ENCODE measurements at regions not wholly inside any gene's neighbourhood (a gene's known extent, or its start where the extent isn't known, plus 50 kb on each side); places are given as distances from the start of the nearest gene placed in this dataset.

DNA sequence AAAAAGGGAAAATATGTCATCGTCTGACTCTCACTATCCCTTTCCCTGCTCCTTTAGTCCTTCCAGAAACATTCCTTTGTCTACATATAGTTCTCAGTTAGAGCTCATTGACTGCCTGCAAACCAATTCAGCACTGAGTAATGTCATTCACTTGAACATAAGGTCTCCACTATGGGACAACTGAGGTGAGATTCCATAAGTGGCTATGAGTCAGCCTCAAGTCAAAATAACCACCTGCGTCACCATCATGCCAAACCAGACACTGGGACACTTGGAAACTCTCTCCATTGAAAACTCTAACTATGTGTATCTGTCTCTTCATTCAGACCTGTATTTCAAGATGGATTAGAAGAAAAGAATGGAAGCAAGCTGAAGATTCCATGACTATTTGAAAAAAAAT, 878.0 kb upstream of the PIK3C3 start:
- Histone ChIP-seq H3K4me3 (replicated peaks in 1 of 3; ENCODE audit: insufficient read depth in 1 of 3, low read depth in 1 of 3, low read length in 3 of 3) (no peak overlapping the region), H3K9me1 (replicated peaks; ENCODE audit: control insufficient read depth, extremely low read depth, insufficient read depth, low read length) (no peaks in the 10 kb centered on the region), H3K36me3 (ENCODE audit: control insufficient read depth in 2 of 2, extremely low read depth in 1 of 2, insufficient read depth in 2 of 2, low read length in 2 of 2) (no peaks in the 10 kb centered on the region), H3K9ac (replicated peaks; ENCODE audit: extremely low read depth, insufficient read depth, low read length) (no peak overlapping the region), H2AFZ (ENCODE audit: low read depth, low read length) (no peak overlapping the region), H3K27me3 (ENCODE audit: control insufficient read depth in 2 of 2, insufficient read depth in 2 of 2, low read length in 2 of 2) (no peaks in the 10 kb centered on the region), H3K79me2 (ENCODE audit: control insufficient read depth, insufficient read depth, low read length) (no peaks in the 10 kb centered on the region), H4K20me1 (replicated peaks; ENCODE audit: control insufficient read depth, extremely low read depth, insufficient read depth, low read length) (no peaks in the 10 kb centered on the region), H3K9me3 (replicated peaks; ENCODE audit: control insufficient read depth, insufficient read depth, low read length) (no peaks in the 10 kb centered on the region), H3K27ac (ENCODE audit: insufficient read depth, low read depth, low read length) (no peak overlapping the region), H3K4me1 (ENCODE audit: control insufficient read depth, extremely low read depth, insufficient read depth, low read length) (no peaks in the 10 kb centered on the region), H3K4me2 (ENCODE audit: insufficient read depth, low read length) (no peak overlapping the region)
- intact Hi-C loops (cut with micrococcal nuclease) (no loop called here), dilution Hi-C loops (cut with MboI; ENCODE audit: extremely low pct_ligation_motif_present, low sequenced_read_pairs) (no loop called here)
- FAIRE-seq, result no peak
- TF ChIP-seq MYC (IDR thresholded peaks at IDR 0.05; ENCODE audit: low read depth, low read length) (no peak), POLR2AphosphoS5 (IDR thresholded peaks at IDR 0.05; ENCODE audit: insufficient read depth, low read depth, low read length) (no peak), EZH2 (IDR thresholded peaks at IDR 0.05; ENCODE audit: borderline replicate concordance, low read depth, low read length, severe bottlenecking) (no peak), POLR2A (IDR thresholded peaks at IDR 0.05; ENCODE audit: low read depth, low read length) (no peak)
- TF ChIP-seq, protein P1, sequence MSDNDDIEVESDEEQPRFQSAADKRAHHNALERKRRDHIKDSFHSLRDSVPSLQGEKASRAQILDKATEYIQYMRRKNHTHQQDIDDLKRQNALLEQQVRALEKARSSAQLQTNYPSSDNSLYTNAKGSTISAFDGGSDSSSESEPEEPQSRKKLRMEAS (IDR thresholded peaks at IDR 0.05; ENCODE audit: insufficient read depth, insufficient read length), result no peak
- TF ChIP-seq, protein P2, sequence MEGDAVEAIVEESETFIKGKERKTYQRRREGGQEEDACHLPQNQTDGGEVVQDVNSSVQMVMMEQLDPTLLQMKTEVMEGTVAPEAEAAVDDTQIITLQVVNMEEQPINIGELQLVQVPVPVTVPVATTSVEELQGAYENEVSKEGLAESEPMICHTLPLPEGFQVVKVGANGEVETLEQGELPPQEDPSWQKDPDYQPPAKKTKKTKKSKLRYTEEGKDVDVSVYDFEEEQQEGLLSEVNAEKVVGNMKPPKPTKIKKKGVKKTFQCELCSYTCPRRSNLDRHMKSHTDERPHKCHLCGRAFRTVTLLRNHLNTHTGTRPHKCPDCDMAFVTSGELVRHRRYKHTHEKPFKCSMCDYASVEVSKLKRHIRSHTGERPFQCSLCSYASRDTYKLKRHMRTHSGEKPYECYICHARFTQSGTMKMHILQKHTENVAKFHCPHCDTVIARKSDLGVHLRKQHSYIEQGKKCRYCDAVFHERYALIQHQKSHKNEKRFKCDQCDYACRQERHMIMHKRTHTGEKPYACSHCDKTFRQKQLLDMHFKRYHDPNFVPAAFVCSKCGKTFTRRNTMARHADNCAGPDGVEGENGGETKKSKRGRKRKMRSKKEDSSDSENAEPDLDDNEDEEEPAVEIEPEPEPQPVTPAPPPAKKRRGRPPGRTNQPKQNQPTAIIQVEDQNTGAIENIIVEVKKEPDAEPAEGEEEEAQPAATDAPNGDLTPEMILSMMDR (IDR thresholded peaks at IDR 0.05; ENCODE audit: extremely low read depth in 1 of 2, insufficient read depth in 1 of 2, low read depth in 1 of 2, low read length in 2 of 2), result no peak
- ChIA-PET CTCF (no interaction called here), POLR2A (no interaction called here)
- DNase-seq (ENCODE audit: low read depth, low spot score), result no peak
- BruUV-seq (replicated peaks), result no TSS peak

DNA sequence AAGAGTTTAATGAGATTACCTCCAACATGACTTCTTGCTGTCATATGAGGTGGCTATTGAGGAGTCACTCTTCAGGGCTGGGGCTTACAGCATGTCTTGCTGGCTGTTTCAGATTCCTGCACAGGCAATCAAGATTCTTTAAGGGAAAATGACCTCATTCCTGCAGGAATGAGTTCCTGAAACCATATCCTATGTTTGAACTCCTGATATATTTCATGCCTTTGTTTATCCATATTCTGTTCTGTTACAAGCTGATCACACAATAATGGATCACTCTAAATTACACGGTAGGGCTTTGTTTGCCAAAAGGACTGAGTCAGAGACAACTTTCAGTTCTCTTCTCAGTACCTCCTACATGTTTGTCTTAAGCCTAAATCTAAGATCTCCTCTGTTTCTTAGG, 879.8 kb upstream of the PIK3C3 start:
- no peaks in the 10 kb centered on the region for H3K4me1 ChIP-seq (ENCODE audit: control insufficient read depth, extremely low read depth, insufficient read depth, low read length)
- CTCF ChIA-PET, result no interaction called here

More for the DNA sequence above, 879.8 kb upstream of the PIK3C3 start:
- intact Hi-C loops (cut with micrococcal nuclease), result no loop called here
- DNase-seq (ENCODE audit: low read depth, low spot score) (peak; percentile 62), FAIRE-seq (no peak)
- H3K9me3 ChIP-seq (replicated peaks; ENCODE audit: control insufficient read depth, insufficient read depth, low read length), result peaks cover 2% of the 10 kb centered on the region
- no peaks in the 10 kb centered on the region for H3K36me3 ChIP-seq (ENCODE audit: control insufficient read depth in 2 of 2, extremely low read depth in 1 of 2, insufficient read depth in 2 of 2, low read length in 2 of 2)
- H3K27ac ChIP-seq (ENCODE audit: insufficient read depth, low read depth, low read length), result no peak overlapping the region
- H4K20me1 ChIP-seq (replicated peaks; ENCODE audit: control insufficient read depth, extremely low read depth, insufficient read depth, low read length), result no peaks in the 10 kb centered on the region
- H3K4me3 ChIP-seq (replicated peaks in 1 of 3; ENCODE audit: insufficient read depth in 1 of 3, low read depth in 1 of 3, low read length in 3 of 3), result no peak overlapping the region
- H2AFZ ChIP-seq (ENCODE audit: low read depth, low read length), result no peak overlapping the region
- BruUV-seq (replicated peaks), result no TSS peak
- no peaks in the 10 kb centered on the region for H3K27me3 ChIP-seq (ENCODE audit: control insufficient read depth in 2 of 2, insufficient read depth in 2 of 2, low read length in 2 of 2)
- dilution Hi-C loops (cut with MboI; ENCODE audit: extremely low pct_ligation_motif_present, low sequenced_read_pairs), result no loop called here
- H3K4me2 ChIP-seq (ENCODE audit: insufficient read depth, low read length), result no peak overlapping the region
- TF ChIP-seq MYC (IDR thresholded peaks at IDR 0.05; ENCODE audit: low read depth, low read length) (no peak), POLR2AphosphoS5 (IDR thresholded peaks at IDR 0.05; ENCODE audit: insufficient read depth, low read depth, low read length) (no peak), GATA2 (IDR thresholded peaks at IDR 0.05; ENCODE audit: insufficient read depth, insufficient read length, low read depth, low read length) (no peak), POLR2A (IDR thresholded peaks at IDR 0.05; ENCODE audit: low read depth, low read length) (no peak)
- no peak overlapping the region for H3K9ac ChIP-seq (replicated peaks; ENCODE audit: extremely low read depth, insufficient read depth, low read length)
- no peaks in the 10 kb centered on the region for H3K79me2 ChIP-seq (ENCODE audit: control insufficient read depth, insufficient read depth, low read length)
- H3K9me1 ChIP-seq (replicated peaks; ENCODE audit: control insufficient read depth, extremely low read depth, insufficient read depth, low read length), result no peaks in the 10 kb centered on the region
- POLR2A ChIA-PET, result no interaction called here

Measured in endothelial cell of umbilical vein (primary cell).